Skeletal muscle tissue (tissue), 3 donors: ENCODE measurements at regions not wholly inside any gene's neighbourhood (a gene's known extent, or its start where the extent isn't known, plus 50 kb on each side); places are given as distances from the start of the nearest gene placed in this dataset.

Experiments used
- H3K27ac ChIP-seq: one replicate; pipeline ENCODE4 v1.7.0; 2013; ENCODE audit warnings: mild to moderate bottlenecking, low read depth, low read length, inconsistent platforms
- H3K27me3 ChIP-seq, 3 donors: one replicate each; pipeline ENCODE4 v1.7.0; 2013; ENCODE audit warnings: low read length in 3 of 3; ENCODE audit not compliant: control insufficient read depth in 3 of 3, insufficient read depth in 3 of 3
- H3K36me3 ChIP-seq, 3 donors: one replicate each; pipeline ENCODE4 v1.7.0; 2013; ENCODE audit warnings: low read length in 3 of 3; ENCODE audit not compliant: control insufficient read depth in 3 of 3, insufficient read depth in 3 of 3
- H3K4me1 ChIP-seq, 3 donors: one replicate each; pipeline ENCODE4 v1.7.0; 2013; ENCODE audit warnings: low read length in 3 of 3, mild to moderate bottlenecking in 3 of 3; ENCODE audit not compliant: control insufficient read depth in 3 of 3, insufficient read depth in 3 of 3
- H3K4me3 ChIP-seq, 3 donors: one replicate each; pipeline ENCODE4 v1.7.0; 2013; ENCODE audit warnings: low read length in 3 of 3
- H3K9ac ChIP-seq, 3 donors: one replicate each; pipeline ENCODE4 v1.7.0; 2013; ENCODE audit warnings: low read length in 3 of 3, mild to moderate bottlenecking in 3 of 3, moderate library complexity in 2 of 3, low read depth in 1 of 3
- H3K9me3 ChIP-seq, 3 donors: one replicate each; pipeline ENCODE4 v1.7.0; 2013; ENCODE audit warnings: low read length in 3 of 3; ENCODE audit not compliant: control insufficient read depth in 3 of 3
- donor health status: Osteomylitis.

DNA sequence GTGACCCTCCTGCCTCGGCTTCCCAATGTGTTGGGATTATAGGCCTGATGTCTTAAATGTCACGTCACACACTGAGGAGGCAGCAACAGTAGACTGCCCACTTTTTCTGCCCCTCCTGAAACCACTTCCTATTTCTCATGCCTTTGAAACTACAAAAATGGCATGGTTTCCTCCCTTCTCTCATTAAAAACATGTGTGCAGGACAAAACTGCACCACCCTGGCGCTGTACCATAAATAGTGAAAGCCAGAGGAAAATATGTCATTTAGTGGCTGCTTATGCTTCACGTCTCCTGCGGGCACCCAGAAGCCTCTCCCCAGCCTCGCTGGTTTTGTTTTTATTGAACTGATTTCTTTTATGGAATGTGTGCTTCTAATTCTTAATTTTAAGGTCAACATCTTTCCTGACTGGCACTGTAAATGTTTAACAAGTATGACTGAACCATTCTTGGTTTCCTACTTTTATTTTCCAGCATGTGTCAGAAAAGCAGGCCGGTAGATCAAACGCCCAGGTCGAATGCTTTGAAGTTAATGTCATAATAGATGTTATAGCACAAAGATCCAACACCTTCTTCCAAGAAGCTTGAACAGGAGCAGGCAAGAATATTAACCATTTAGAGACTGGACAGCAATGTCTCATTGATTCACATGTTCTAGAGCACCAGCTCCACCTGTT is 59.6 kb upstream of the C1orf87 start:
- Histone ChIP-seq H3K36me3 (no peaks in the 10 kb centered on the region), H3K4me1 (no peaks in the 10 kb centered on the region), H3K4me3 (no peak overlapping the region), H3K27me3 (no peaks in the 10 kb centered on the region), H3K9ac (no peak overlapping the region), H3K9me3 (no peaks in the 10 kb centered on the region), H3K27ac (no peak overlapping the region)

DNA sequence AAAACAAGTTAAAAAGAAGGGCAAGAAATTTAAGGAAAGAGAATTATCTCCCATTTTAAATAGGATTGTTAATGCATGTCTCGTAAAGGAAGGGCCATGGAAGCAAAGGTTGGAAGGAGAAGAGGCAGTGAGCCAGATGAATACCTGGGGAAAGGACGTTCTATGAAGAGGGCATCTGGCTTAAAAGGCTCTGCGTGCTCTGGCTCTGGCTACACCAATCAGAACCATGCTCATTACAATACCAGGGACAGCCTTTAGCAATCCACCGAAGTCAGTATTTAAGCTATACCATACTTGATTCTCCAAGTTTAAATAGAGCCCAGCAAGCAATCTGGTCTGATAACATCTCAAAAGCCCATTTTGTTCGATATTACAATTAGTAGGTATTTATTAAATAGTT is 58.5 kb upstream of the C1orf87 start:
- no peaks in the 10 kb centered on the region for H3K36me3 ChIP-seq
- no peaks in the 10 kb centered on the region for H3K4me1 ChIP-seq
- no peak overlapping the region for H3K9ac ChIP-seq
- H3K27ac ChIP-seq = no peak overlapping the region
- no peaks in the 10 kb centered on the region for H3K27me3 ChIP-seq
- H3K4me3 ChIP-seq = no peak overlapping the region
- H3K9me3 ChIP-seq = no peaks in the 10 kb centered on the region

DNA sequence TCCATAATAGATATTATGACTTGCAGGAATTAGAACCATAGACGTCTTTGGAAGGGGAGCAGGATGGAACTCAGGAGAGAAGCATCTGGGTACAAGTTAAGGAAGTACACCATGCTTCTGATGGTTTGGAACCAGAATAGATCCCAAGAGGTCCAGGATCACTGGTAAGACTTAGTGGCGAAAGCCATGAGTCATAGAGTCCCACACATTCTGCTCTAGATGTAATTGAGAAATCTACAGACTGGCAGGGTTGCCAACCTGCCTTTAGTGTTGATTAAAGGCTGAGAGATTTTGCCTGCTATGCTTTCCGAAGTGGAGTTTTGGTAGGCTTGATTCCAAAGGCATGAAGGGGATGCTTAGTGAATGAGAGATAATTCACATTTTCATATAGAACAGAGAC is 57.1 kb upstream of the C1orf87 start:
- no peaks in the 10 kb centered on the region for H3K27me3 ChIP-seq
- H3K9me3 ChIP-seq = no peaks in the 10 kb centered on the region

DNA sequence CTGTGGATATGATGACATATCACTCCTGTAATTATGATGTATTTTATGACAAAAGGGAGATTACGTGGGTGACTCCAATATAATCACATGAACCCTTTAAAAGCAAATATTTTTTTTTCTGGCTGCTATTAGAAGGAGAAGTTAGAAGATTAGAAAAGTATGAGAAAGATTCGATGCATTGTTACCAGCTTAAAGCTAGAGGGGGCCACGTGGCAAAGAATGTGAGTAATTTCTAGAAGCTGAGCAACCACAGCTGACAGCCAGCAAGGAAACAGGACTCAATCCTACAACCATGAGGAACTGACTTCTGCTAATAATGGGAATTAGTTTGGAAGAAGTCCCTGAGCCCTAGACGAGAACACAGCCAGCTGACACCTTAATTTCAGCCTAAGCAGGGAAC is 56.3 kb upstream of the C1orf87 start:
- H3K27ac ChIP-seq = no peak overlapping the region
- H3K27me3 ChIP-seq = no peaks in the 10 kb centered on the region
- no peaks in the 10 kb centered on the region for H3K4me1 ChIP-seq
- no peak overlapping the region for H3K4me3 ChIP-seq
- no peaks in the 10 kb centered on the region for H3K36me3 ChIP-seq
- no peak overlapping the region for H3K9ac ChIP-seq
- no peaks in the 10 kb centered on the region for H3K9me3 ChIP-seq

More for the DNA sequence above, 57.1 kb upstream of the C1orf87 start:
- Histone ChIP-seq H3K9ac (no peak overlapping the region), H3K27ac (no peak overlapping the region), H3K4me3 (no peak overlapping the region), H3K36me3 (no peaks in the 10 kb centered on the region), H3K4me1 (no peaks in the 10 kb centered on the region)

DNA sequence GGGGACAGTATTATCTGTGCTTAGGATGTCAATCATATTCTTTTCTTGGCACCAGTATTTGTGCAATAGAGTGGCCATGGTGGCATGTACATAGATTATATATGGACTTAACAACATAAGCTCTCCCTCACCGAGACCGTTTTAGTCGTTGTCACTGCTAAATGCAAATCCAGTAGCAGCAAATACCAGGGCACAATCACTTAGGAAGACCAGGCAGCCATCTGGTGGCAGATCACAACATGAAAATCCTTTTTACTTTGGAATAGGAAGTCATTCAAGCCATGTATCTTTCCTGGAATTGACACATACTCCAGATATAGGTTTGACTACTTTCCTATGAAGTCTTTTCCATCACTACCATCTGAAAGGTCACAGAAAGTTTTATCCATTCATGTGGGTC is 53.2 kb upstream of the C1orf87 start:
- H3K4me1 ChIP-seq = no peaks in the 10 kb centered on the region
- H3K36me3 ChIP-seq = no peaks in the 10 kb centered on the region
- no peaks in the 10 kb centered on the region for H3K9me3 ChIP-seq
- H3K27me3 ChIP-seq = no peaks in the 10 kb centered on the region
- H3K27ac ChIP-seq = no peak overlapping the region
- H3K9ac ChIP-seq = no peak overlapping the region
- H3K4me3 ChIP-seq = no peak overlapping the region
